ENCODE measurements at regions not wholly inside any gene's neighbourhood (a gene's known extent, or its start where the extent isn't known, plus 50 kb on each side); places are given as distances from the start of the nearest gene placed in this dataset.

GRCh38 chr13:76245211-76245610, 609.1 kb downstream of the LMO7 start:
- H4K5ac ChIP-seq (ENCODE audit: insufficient read length, low read depth, low read length): no peak overlapping the region
- H2BK120ac ChIP-seq (replicated peaks; ENCODE audit: low read depth, low read length): no peak overlapping the region
- no peak overlapping the region for H2BK15ac ChIP-seq (ENCODE audit: low read length)
- no peaks in the 10 kb centered on the region for H4K20me1 ChIP-seq (replicated peaks in 1 of 2; ENCODE audit: control insufficient read depth in 1 of 2, insufficient read depth in 2 of 2, low read length in 2 of 2)
- no peak overlapping the region for H3K4me2 ChIP-seq (ENCODE audit: insufficient read depth in 1 of 2, low read depth in 2 of 2, low read length in 2 of 2)
- no peaks in the 10 kb centered on the region for H3K27me3 ChIP-seq (replicated peaks in 1 of 4; ENCODE audit: control insufficient read depth in 3 of 4, extremely low read depth in 1 of 4, insufficient read depth in 3 of 4, low read length in 3 of 4)
- no peak overlapping the region for H3K14ac ChIP-seq (ENCODE audit: insufficient read length)
- H3K4me1 ChIP-seq (replicated peaks in 1 of 4; ENCODE audit: control insufficient read depth in 3 of 4, insufficient read depth in 4 of 4, low read length in 3 of 4): no peaks in the 10 kb centered on the region; a peak in 1 of 7 replicates
- POLR2A ChIA-PET (ENCODE audit: partially characterized antibody): no interaction called here
- H3K36me3 ChIP-seq (ENCODE audit: control insufficient read depth in 2 of 4, insufficient read depth in 4 of 4, low read length in 3 of 4): no peaks in the 10 kb centered on the region
- H2AFZ ChIP-seq (ENCODE audit: low read length): no peak overlapping the region
- H2BK5ac ChIP-seq (ENCODE audit: low read depth, low read length): no peak overlapping the region
- DNase-seq (ENCODE audit: low read depth in 1 of 2, low spot score in 2 of 2) (no peak), FAIRE-seq (no peak)
- H2BK20ac ChIP-seq (ENCODE audit: low read length): no peak overlapping the region
- H3K23ac ChIP-seq (ENCODE audit: insufficient read length): no peak overlapping the region
- no peaks in the 10 kb centered on the region for H3K79me2 ChIP-seq (ENCODE audit: control insufficient read depth in 1 of 2, insufficient read depth in 2 of 2, low read length in 2 of 2)
- no peak overlapping the region for H3K4me3 ChIP-seq (ENCODE audit: extremely low read depth in 1 of 4, insufficient read depth in 2 of 4, low read depth in 3 of 4, low read length in 4 of 4)
- H3K27ac ChIP-seq (ENCODE audit: low read depth, low read length): no peak overlapping the region
- no peak overlapping the region for H4K8ac ChIP-seq (ENCODE audit: extremely low read depth, insufficient read depth, low read length)
- H3K56ac ChIP-seq (replicated peaks; ENCODE audit: insufficient read length, low read depth, low read length): no peak overlapping the region
- no peak overlapping the region for H3K18ac ChIP-seq (ENCODE audit: extremely low read depth, low read length)
- no peak overlapping the region for H4K91ac ChIP-seq (replicated peaks; ENCODE audit: insufficient read length, low read length)
- H3K9ac ChIP-seq (replicated peaks in 1 of 4; ENCODE audit: extremely low read depth in 1 of 4, low read depth in 3 of 4, low read length in 3 of 4): no peak overlapping the region
- H3K79me1 ChIP-seq (ENCODE audit: low read depth, low read length): no peaks in the 10 kb centered on the region
- CTCF ChIA-PET (ENCODE audit: partially characterized antibody): no interaction called here
- 66% methylated on average over 4 of the region's 4 CpGs; no CpG with 5 or more reads in 1 of the 2 experiments for WGBS, 2 experiments (ENCODE audit: extremely low coverage in 1 of 2, insufficient coverage in 1 of 2, insufficient read length in 1 of 2, insufficient replicate concordance in 2 of 2, low coverage in 1 of 2, low lambda C conversion rate in 2 of 2, missing lambda C conversion rate in 1 of 2)
- H3K9me3 ChIP-seq (ENCODE audit: insufficient read depth in 2 of 2, low read depth in 1 of 2, low read length in 1 of 2): no peaks in the 10 kb centered on the region; a peak in 1 of 4 replicates
- no peaks in the 10 kb centered on the region for H3K23me2 ChIP-seq (ENCODE audit: low read depth, low read length)
- no peak overlapping the region for H2AK5ac ChIP-seq (ENCODE audit: low read depth, low read length)
- no peak overlapping the region for H3K4ac ChIP-seq (replicated peaks; ENCODE audit: insufficient read length, low read depth, low read length)
- no peak overlapping the region for H2BK12ac ChIP-seq (ENCODE audit: low read depth, low read length)
- TF ChIP-seq EGR1 (IDR thresholded peaks at IDR 0.05; ENCODE audit: borderline replicate concordance, low read depth, low read length) (no peak), CHD1 (IDR thresholded peaks at IDR 0.05; ENCODE audit: low read depth, low read length) (no peak), KDM5A (IDR thresholded peaks at IDR 0.05; ENCODE audit: low read length) (no peak), TBP (IDR thresholded peaks at IDR 0.05; ENCODE audit: low read depth, low read length) (no peak), RXRA (IDR thresholded peaks at IDR 0.05; ENCODE audit: insufficient read depth, low read depth, low read length) (no peak), PHF8 (conservative IDR thresholded peaks at IDR 0.05; ENCODE audit: low read depth, low read length) (no peak), RNF2 (IDR thresholded peaks at IDR 0.05; ENCODE audit: borderline replicate concordance, low read depth, low read length, missing control alignments, poor library complexity, severe bottlenecking) (no peak), YY1 (IDR thresholded peaks at IDR 0.05; ENCODE audit: low read depth, low read length) (no peak), SP4 (IDR thresholded peaks at IDR 0.05; ENCODE audit: low read length) (no peak), HDAC6 (IDR thresholded peaks at IDR 0.05; ENCODE audit: low read depth, low read length) (no peak), JUND (IDR thresholded peaks at IDR 0.05; ENCODE audit: low read length) (no peak), BACH1 (IDR thresholded peaks at IDR 0.05; ENCODE audit: low read length) (no peak), NANOG (IDR thresholded peaks at IDR 0.05; ENCODE audit: insufficient read depth, low read depth, low read length, poor library complexity, severe bottlenecking) (no peak), SP2 (IDR thresholded peaks at IDR 0.05; ENCODE audit: low read length) (no peak), KDM4A (IDR thresholded peaks at IDR 0.05; ENCODE audit: low read depth, low read length, severe bottlenecking) (no peak), RFX5 (IDR thresholded peaks at IDR 0.05; ENCODE audit: borderline replicate concordance, low read depth, low read length) (no peak), CREB1 (IDR thresholded peaks at IDR 0.05) (no peak)

Data from H1 (cell line).